Nephron progenitor cell (in vitro differentiated cells): ENCODE measurements at regions not wholly inside any gene's neighbourhood (a gene's known extent, or its start where the extent isn't known, plus 50 kb on each side); places are given as distances from the start of the nearest gene placed in this dataset.

Experiments
- DNase-seq: peaks from one replicate; pipeline ENCODE4 v3.0.0; 2021
- H3K27ac Mint-ChIP-seq: 2 replicates; pipeline ENCODE4 v1.8.0; 2021; ENCODE audit warnings: mild to moderate bottlenecking, moderate library complexity, mixed read lengths
- H3K27me3 Mint-ChIP-seq: 2 replicates; pipeline ENCODE4 v1.8.0; 2021; ENCODE audit warnings: mild to moderate bottlenecking, low read depth, mixed read lengths; ENCODE audit not compliant: poor library complexity
- H3K36me3 Mint-ChIP-seq: 2 replicates; pipeline ENCODE4 v1.8.0; 2021; ENCODE audit warnings: low read depth, mixed read lengths
- H3K4me1 Mint-ChIP-seq: 2 replicates; pipeline ENCODE4 v1.8.0; 2021; ENCODE audit warnings: mixed read lengths
- H3K4me3 Mint-ChIP-seq: 2 replicates; pipeline ENCODE4 v1.8.0; 2021; ENCODE audit warnings: mild to moderate bottlenecking, moderate library complexity, mixed read lengths
- H3K9me3 Mint-ChIP-seq: 2 replicates; pipeline ENCODE4 v1.8.0; 2021; ENCODE audit warnings: mild to moderate bottlenecking, moderate library complexity, mixed read lengths
- TF ChIP-seq, protein P1 (sequence below): fragments of 200-600 bp; sonication (generic); IDR thresholded peaks from 2 replicates; pipeline ENCODE4 v1.5.0; 2021; ENCODE audit warnings: antibody characterized with exemption

DNA sequence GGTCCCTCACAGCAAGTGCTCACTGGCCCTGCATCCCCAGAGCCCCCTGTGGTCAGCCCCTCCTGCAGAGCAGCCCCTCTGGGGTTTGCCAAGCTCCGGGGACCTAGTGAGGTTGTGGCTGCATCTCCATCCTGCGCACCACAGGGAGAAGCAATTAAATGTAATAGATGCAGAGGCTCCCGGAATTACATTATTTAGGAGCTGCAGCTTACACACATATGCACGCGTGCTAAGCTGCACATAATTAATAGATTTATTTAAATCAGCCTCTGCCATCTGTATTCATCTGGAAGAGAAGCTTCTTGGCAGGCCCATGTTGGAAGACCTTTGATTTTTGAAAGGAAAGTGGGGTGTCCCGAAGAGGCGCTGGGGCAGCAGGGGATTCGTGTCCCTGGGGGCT lies 1271.5 kb downstream of the BRD1 start:
- TF ChIP-seq, protein P1, sequence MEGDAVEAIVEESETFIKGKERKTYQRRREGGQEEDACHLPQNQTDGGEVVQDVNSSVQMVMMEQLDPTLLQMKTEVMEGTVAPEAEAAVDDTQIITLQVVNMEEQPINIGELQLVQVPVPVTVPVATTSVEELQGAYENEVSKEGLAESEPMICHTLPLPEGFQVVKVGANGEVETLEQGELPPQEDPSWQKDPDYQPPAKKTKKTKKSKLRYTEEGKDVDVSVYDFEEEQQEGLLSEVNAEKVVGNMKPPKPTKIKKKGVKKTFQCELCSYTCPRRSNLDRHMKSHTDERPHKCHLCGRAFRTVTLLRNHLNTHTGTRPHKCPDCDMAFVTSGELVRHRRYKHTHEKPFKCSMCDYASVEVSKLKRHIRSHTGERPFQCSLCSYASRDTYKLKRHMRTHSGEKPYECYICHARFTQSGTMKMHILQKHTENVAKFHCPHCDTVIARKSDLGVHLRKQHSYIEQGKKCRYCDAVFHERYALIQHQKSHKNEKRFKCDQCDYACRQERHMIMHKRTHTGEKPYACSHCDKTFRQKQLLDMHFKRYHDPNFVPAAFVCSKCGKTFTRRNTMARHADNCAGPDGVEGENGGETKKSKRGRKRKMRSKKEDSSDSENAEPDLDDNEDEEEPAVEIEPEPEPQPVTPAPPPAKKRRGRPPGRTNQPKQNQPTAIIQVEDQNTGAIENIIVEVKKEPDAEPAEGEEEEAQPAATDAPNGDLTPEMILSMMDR: no peak
- Mint-ChIP-seq H3K36me3 (no peaks in the 10 kb centered on the region), H3K27ac (no peak overlapping the region), H3K4me1 (peaks cover 21% of the 10 kb centered on the region), H3K4me3 (no peak overlapping the region), H3K9me3 (no peaks in the 10 kb centered on the region), H3K27me3 (peaks cover 12% of the 10 kb centered on the region)
- no peak for DNase-seq

DNA sequence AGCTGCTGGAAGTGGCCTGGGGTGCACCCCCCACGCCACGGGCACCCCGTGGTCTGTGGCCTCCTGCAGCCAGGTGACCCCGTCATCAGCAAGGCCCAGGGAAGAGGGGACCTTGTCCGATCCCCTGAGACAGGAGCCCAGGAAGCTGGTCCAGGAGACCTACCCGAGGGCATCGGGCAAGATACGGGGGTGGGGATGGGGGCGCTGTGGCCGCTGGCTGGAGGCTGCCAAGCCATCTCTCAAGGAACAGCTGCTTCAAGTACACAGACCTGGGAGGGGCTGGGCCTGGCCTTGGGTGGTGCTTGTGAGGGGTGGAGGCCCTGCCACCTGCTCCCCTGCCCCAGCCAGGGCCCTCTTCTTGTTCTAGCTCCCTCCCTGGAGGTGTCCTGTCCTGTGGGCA lies 1272.1 kb downstream of the BRD1 start:
- Mint-ChIP-seq H3K27me3 (peaks cover 12% of the 10 kb centered on the region), H3K4me3 (no peak overlapping the region), H3K36me3 (no peaks in the 10 kb centered on the region), H3K4me1 (peaks cover 15% of the 10 kb centered on the region), H3K9me3 (no peaks in the 10 kb centered on the region), H3K27ac (no peak overlapping the region)
- TF ChIP-seq, protein P1: no peak
- DNase-seq: no peak

DNA sequence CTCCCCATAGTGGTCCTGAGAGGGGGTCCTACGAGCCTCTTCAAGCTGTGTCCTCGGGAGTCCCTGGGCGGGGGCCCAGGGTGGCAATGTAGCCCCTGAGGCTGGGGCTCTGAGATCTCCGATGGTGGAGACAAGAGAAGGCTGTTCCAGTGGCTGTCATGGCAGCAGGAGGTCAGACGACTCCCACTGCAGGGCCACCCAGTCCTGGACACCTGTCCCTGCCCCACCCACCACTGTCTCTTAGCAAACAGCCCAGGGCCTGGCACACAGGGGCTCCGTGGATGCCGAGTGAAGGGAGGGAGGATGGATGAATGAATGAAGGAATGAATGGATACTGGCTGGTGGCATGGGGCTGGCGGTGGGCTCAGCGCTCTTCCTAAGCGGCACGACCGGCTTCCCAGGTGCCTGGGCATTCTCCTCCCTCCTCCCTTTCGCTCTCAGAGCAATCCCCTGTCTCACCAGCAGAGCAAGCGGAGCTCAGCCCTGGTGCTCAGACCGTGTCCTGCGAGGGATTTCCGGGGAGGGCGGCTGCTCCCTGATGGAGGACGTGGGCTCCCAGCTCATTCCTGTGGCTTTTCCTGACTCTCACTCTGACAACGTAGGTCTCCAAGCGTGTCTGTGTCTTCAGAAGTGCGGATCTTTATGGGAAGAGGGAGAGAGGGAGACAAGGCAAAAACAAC lies 1272.6 kb downstream of the BRD1 start:
- peaks cover 13% of the 10 kb centered on the region for H3K27me3 Mint-ChIP-seq
- TF ChIP-seq, protein P1: peak; percentile 26
- DNase-seq: peak; percentile 42
- no peaks in the 10 kb centered on the region for H3K36me3 Mint-ChIP-seq
- H3K27ac Mint-ChIP-seq: no peak overlapping the region
- H3K4me3 Mint-ChIP-seq: no peak overlapping the region
- no peaks in the 10 kb centered on the region for H3K9me3 Mint-ChIP-seq
- H3K4me1 Mint-ChIP-seq: peaks cover 14% of the 10 kb centered on the region

DNA sequence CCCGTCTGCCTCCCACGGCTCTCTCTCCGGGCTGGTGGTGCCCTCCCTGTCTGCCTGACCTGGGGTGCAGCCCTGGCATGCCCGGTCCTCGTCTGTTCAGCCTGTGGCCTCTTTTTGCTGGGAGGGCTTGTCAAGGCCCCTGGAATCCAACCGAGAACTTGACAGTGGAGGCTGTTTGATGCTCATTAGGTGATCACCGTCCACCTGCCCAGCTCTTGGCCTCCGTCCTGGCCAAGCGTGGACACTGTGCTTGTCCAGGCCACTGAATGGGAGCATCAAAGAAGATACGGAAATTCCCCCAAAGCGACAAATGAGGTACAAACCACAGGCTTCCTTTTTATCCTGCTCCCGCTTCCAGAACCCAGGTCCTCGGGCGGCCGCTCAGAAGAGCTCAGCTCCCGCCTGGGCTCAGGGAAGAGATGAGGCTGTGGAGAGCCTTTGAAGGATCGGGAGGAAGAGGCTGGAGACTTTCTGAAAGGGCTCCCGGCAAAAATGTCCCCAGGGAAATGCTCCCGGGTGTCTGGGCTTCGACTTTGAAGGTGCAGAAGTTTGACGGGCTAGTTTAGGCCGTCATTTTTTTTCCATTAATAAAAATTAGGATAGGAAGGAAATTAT lies 1273.9 kb downstream of the BRD1 start:
- H3K27ac Mint-ChIP-seq: no peak overlapping the region
- no peak for DNase-seq
- TF ChIP-seq, protein P1: no peak
- H3K27me3 Mint-ChIP-seq: peaks cover 21% of the 10 kb centered on the region
- no peaks in the 10 kb centered on the region for H3K36me3 Mint-ChIP-seq
- H3K4me3 Mint-ChIP-seq: no peak overlapping the region
- H3K9me3 Mint-ChIP-seq: no peaks in the 10 kb centered on the region
- peaks cover 14% of the 10 kb centered on the region for H3K4me1 Mint-ChIP-seq

DNA sequence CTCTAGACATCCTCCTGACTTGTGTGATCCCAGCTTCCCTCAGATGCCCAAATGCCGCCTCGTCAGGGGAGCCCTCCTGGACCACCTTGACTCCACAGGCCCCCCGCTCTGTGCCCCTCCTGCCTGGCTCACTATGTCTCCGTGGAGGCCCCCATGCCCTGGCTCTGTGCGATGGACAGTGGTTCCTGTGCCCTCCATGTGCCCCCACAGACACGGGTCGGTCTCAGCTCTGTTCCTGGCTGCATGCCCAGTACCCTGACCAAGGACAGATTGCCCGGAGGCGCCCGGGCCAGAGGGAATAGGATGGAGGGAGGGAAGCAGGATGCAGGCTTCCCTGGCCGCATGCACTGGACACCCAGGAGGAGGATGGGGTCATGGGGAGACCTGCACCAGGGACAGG lies 1274.6 kb downstream of the BRD1 start:
- H3K9me3 Mint-ChIP-seq: no peaks in the 10 kb centered on the region
- TF ChIP-seq, protein P1: no peak
- H3K27me3 Mint-ChIP-seq: peaks cover 19% of the 10 kb centered on the region
- H3K4me3 Mint-ChIP-seq: no peak overlapping the region
- H3K36me3 Mint-ChIP-seq: no peaks in the 10 kb centered on the region
- peaks cover 14% of the 10 kb centered on the region for H3K4me1 Mint-ChIP-seq
- no peak for DNase-seq
- H3K27ac Mint-ChIP-seq: peak overlapping the region; percentile 10
